K562 (cell line): ENCODE measurements at regions not wholly inside any gene's neighbourhood (a gene's known extent, or its start where the extent isn't known, plus 50 kb on each side); places are given as distances from the start of the nearest gene placed in this dataset.

ENCODE experiments used
- ATAC-seq: fragments of 200-7000 bp; cut with Tn5 transposase; 3 replicates; pipeline ENCODE4 v1.9.1; 2020; ENCODE audit warnings: moderate library complexity
- BruUV-seq: library from RNA; stranded (reverse); fragments of 400-500 nt; replicated peaks from 2 replicates; lab custom pipeline; 2021; lab: Mats Ljungman, UMichigan
- CTCF ChIA-PET: fragments of 300-600 bp; formaldehyde crosslinking; extraction: SDS; loops from one replicate; lab custom pipeline; 2021; ENCODE audit warnings: low intra/inter-chr PET ratio; lab: Yijun Ruan, JAX
- POLR2A ChIA-PET: fragments of 300-600, 350-650 bp; sonication (Branson Sonifier 250); formaldehyde crosslinking; extraction: SDS; loops from one replicate; lab custom pipeline; 2021; ENCODE audit warnings: antibody characterized with exemption, inconsistent platforms; lab: Yijun Ruan, JAX
- DNase-seq, 4 experiments: peaks; one replicate each; pipeline versions ENCODE4 v3.0.0 to v3.0.0-alpha.2; 2011 to 2018; ENCODE audit warnings: low spot score in 3 of 4, mixed read lengths in 3 of 4; ENCODE audit errors: extremely low read depth in 1 of 4
- FAIRE-seq: peaks from 2 replicates; lab custom pipeline; 2011; peaks lifted over from hg19 to GRCh38; lab: Jason Lieb, UNC
- H2AFZ ChIP-seq: 2 replicates; pipeline ENCODE4 v1.6.0; 2011; ENCODE audit warnings: low read depth, low read length, control low read depth, inconsistent platforms
- H3K27ac ChIP-seq: fragments of 200-600 bp; 3 replicates; pipeline ENCODE4 v1.8.0; 2011; ENCODE audit warnings: low read depth, mild to moderate bottlenecking, control low read depth, inconsistent platforms, low read length, moderate library complexity, mixed read lengths; ENCODE audit errors: extremely low read depth
- H3K27me3 ChIP-seq, 2 experiments: fragments of 300-600 bp in 1 of 2; 2 replicates in 1 of 2; 3 replicates in 1 of 2; pipeline versions ENCODE4 v1.6.0 to v1.8.0; 2011; ENCODE audit warnings: inconsistent platforms in 2 of 2, low read length in 2 of 2, mild to moderate bottlenecking in 1 of 2, mixed read lengths in 1 of 2, moderate library complexity in 1 of 2; ENCODE audit not compliant: control insufficient read depth in 2 of 2, insufficient read depth in 2 of 2
- H3K36me3 ChIP-seq: fragments of 300-600 bp; 3 replicates; pipeline ENCODE4 v1.8.0; 2011; ENCODE audit warnings: mild to moderate bottlenecking, low read length, inconsistent platforms; ENCODE audit not compliant: control insufficient read depth, insufficient read depth
- H3K4me1 ChIP-seq, 2 experiments: fragments of 200-600 bp in 1 of 2; replicated peaks in 1 of 2; 2 replicates in 1 of 2; 3 replicates in 1 of 2; pipeline versions ENCODE4 v1.5.1 to v1.8.0; 2011; ENCODE audit warnings: inconsistent platforms in 2 of 2, low read length in 2 of 2, mild to moderate bottlenecking in 1 of 2, mixed read lengths in 1 of 2, moderate library complexity in 1 of 2; ENCODE audit not compliant: control insufficient read depth in 2 of 2, insufficient read depth in 2 of 2
- H3K4me2 ChIP-seq: 2 replicates; pipeline ENCODE4 v1.6.1; 2011; ENCODE audit warnings: low read length, control low read depth, inconsistent platforms, mixed read lengths; ENCODE audit not compliant: insufficient read depth
- H3K4me3 ChIP-seq: fragments of 200-600 bp; sonication (generic), shearing (Covaris generic); 2 replicates; pipeline ENCODE4 v1.5.1; 2016; ENCODE audit warnings: control low read depth, inconsistent platforms
- H3K79me2 ChIP-seq: fragments of 200-600 bp; 3 replicates; pipeline ENCODE4 v1.8.0; 2011; ENCODE audit warnings: low read length, inconsistent platforms; ENCODE audit not compliant: control insufficient read depth, insufficient read depth
- H3K9ac ChIP-seq, 2 experiments: 2 replicates each; pipeline versions ENCODE4 v1.6.0 to v1.6.1; 2011; ENCODE audit warnings: low read depth in 2 of 2, low read length in 2 of 2, control low read depth in 1 of 2, inconsistent platforms in 1 of 2, mild to moderate bottlenecking in 1 of 2, mixed read lengths in 1 of 2; ENCODE audit not compliant: insufficient read depth in 1 of 2
- H3K9me1 ChIP-seq: one replicate; pipeline ENCODE4 v1.6.0; 2011; ENCODE audit warnings: inconsistent platforms, mild to moderate bottlenecking, low read length, moderate library complexity; ENCODE audit not compliant: control insufficient read depth, insufficient read depth
- H3K9me3 ChIP-seq: replicated peaks from 2 replicates; pipeline ENCODE4 v1.5.1; 2011; ENCODE audit warnings: low read depth, low read length, inconsistent platforms; ENCODE audit not compliant: control insufficient read depth, insufficient read depth
- H4K20me1 ChIP-seq: replicated peaks from 2 replicates; pipeline ENCODE4 v1.6.1; 2011; ENCODE audit warnings: low read length, inconsistent platforms, mixed read lengths; ENCODE audit not compliant: control insufficient read depth, insufficient read depth
- JUND ChIP-seq, 2 experiments: IDR thresholded peaks; 2 replicates in 1 of 2; 3 replicates in 1 of 2; pipeline ENCODE4 v1.6.1; 2011; ENCODE audit warnings: borderline replicate concordance in 2 of 2, low read depth in 2 of 2, low read length in 2 of 2, improper control_type of control experiment in 1 of 2, missing biosample characterization in 1 of 2, missing genetic modification characterization in 1 of 2, missing genetic modification reagents in 1 of 2
- RHOXF2B ChIP-seq: fragments of 250-450 bp; sonication (Bioruptor Pico); conservative IDR thresholded peaks from 2 replicates; pipeline ENCODE4 v1.5.1; 2021
- ZBTB17 ChIP-seq: fragments of 450-650 bp; formaldehyde crosslinking; IDR thresholded peaks from 2 replicates; pipeline ENCODE4 v1.4.0; 2020; ENCODE audit warnings: mild to moderate bottlenecking
- ZNF589 ChIP-seq: fragments of 200-800 bp; sonication (Bioruptor generic); IDR thresholded peaks from 2 replicates; pipeline ENCODE4 v1.6.1; 2016; ENCODE audit warnings: low read depth, missing genetic modification characterization, missing compliant biosample characterization
- WGBS: fragments of 100-300 bp; shearing (Covaris generic); methylation state at CpG from one replicate; pipeline ENCODE4 v1.1.6; 2016; ENCODE audit warnings: low coverage, mixed read lengths; ENCODE audit not compliant: insufficient coverage; ENCODE audit errors: missing lambda C conversion rate; 5-methylcytosine and 5-hydroxymethylcytosine counted together
- in situ Hi-C: fragments of 300-500 bp; cut with MboI; formaldehyde crosslinking; loops from 4 replicates; pipeline ENCODE4 v1.15.0; 2018; ENCODE audit warnings: inconsistent platforms, mixed read lengths
- intact Hi-C: fragments of 100-400 bp; cut with micrococcal nuclease; formaldehyde crosslinking; loops from 2 replicates; pipeline ENCODE4 v1.14.2; 2022
- TF ChIP-seq, protein P1 (sequence below): IDR thresholded peaks from 2 replicates; pipeline ENCODE4 v1.6.1; 2011; ENCODE audit warnings: borderline replicate concordance, low read depth, mild to moderate bottlenecking, moderate library complexity, low read length; ENCODE audit not compliant: insufficient read depth, poor library complexity, severe bottlenecking
- TF ChIP-seq, protein P2 (sequence below): fragments of 150-350 bp; conservative IDR thresholded peaks from 2 replicates; pipeline ENCODE4 v1.6.1; 2014; ENCODE audit warnings: low read length

DNA sequence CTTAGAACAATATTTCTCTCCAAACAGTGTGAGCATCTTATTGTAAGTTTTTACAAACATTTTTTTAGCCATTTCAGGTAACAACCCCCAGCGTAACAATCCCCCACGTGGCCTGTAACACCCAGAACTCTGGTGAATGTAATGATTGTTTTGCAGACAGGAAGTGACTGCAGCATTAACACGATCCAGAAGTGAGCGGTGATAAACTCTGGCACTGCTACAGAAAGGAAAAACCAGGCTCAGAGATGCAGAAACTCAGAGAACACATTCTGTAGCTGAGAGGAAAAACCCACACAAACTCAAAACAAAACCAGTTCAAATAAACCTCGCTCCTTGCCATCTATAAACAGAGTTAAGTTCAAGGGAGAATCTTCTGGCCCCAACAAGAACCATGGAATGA lies 285.7 kb downstream of the FGFR2 start:
- intact Hi-C loops (no loop called here), in situ Hi-C loops (no loop called here)
- Histone ChIP-seq H3K4me1 (no peaks in the 10 kb centered on the region), H3K27me3 (no peaks in the 10 kb centered on the region), H3K79me2 (no peaks in the 10 kb centered on the region), H3K4me3 (no peak overlapping the region), H3K36me3 (no peaks in the 10 kb centered on the region), H3K9me3 (no peaks in the 10 kb centered on the region), H4K20me1 (no peaks in the 10 kb centered on the region; the same call in 1 of the 2 replicates), H3K9me1 (no peaks in the 10 kb centered on the region), H3K9ac (no peak overlapping the region), H2AFZ (no peak overlapping the region), H3K4me2 (no peak overlapping the region), H3K27ac (no peak overlapping the region)
- ATAC-seq (no peak), FAIRE-seq (no peak), DNase-seq (no peak)
- ChIA-PET CTCF (no interaction called here), POLR2A (no interaction called here)
- WGBS: 5% methylated on average over 5 of the region's 5 CpGs
- TF ChIP-seq ZNF589 (CRISPR knock-in tag) (no peak), ZBTB17 (CRISPR knock-in tag) (no peak), RHOXF2B (CRISPR knock-in tag) (no peak), JUND (IDR thresholded peaks at IDR 0.05; ENCODE audit: borderline replicate concordance, low read depth, low read length) (no peak), JUND (tag; IDR thresholded peaks at IDR 0.05; ENCODE audit: borderline replicate concordance, low read depth, low read length) (no peak)
- TF ChIP-seq, protein P1, sequence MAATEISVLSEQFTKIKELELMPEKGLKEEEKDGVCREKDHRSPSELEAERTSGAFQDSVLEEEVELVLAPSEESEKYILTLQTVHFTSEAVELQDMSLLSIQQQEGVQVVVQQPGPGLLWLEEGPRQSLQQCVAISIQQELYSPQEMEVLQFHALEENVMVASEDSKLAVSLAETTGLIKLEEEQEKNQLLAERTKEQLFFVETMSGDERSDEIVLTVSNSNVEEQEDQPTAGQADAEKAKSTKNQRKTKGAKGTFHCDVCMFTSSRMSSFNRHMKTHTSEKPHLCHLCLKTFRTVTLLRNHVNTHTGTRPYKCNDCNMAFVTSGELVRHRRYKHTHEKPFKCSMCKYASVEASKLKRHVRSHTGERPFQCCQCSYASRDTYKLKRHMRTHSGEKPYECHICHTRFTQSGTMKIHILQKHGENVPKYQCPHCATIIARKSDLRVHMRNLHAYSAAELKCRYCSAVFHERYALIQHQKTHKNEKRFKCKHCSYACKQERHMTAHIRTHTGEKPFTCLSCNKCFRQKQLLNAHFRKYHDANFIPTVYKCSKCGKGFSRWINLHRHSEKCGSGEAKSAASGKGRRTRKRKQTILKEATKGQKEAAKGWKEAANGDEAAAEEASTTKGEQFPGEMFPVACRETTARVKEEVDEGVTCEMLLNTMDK: no peak
- TF ChIP-seq, protein P2, sequence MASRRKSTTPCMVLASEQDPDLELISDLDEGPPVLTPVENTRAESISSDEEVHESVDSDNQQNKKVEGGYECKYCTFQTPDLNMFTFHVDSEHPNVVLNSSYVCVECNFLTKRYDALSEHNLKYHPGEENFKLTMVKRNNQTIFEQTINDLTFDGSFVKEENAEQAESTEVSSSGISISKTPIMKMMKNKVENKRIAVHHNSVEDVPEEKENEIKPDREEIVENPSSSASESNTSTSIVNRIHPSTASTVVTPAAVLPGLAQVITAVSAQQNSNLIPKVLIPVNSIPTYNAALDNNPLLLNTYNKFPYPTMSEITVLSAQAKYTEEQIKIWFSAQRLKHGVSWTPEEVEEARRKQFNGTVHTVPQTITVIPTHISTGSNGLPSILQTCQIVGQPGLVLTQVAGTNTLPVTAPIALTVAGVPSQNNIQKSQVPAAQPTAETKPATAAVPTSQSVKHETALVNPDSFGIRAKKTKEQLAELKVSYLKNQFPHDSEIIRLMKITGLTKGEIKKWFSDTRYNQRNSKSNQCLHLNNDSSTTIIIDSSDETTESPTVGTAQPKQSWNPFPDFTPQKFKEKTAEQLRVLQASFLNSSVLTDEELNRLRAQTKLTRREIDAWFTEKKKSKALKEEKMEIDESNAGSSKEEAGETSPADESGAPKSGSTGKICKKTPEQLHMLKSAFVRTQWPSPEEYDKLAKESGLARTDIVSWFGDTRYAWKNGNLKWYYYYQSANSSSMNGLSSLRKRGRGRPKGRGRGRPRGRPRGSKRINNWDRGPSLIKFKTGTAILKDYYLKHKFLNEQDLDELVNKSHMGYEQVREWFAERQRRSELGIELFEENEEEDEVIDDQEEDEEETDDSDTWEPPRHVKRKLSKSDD: no peak
- no TSS peak for BruUV-seq
